ENCODE measurements at regions not wholly inside any gene's neighbourhood (a gene's known extent, or its start where the extent isn't known, plus 50 kb on each side); places are given as distances from the start of the nearest gene placed in this dataset.

- H3K9me3 ChIP-seq, result no peaks in the 10 kb centered on the region
- FAIRE-seq, result no peak
- H3K27me3 ChIP-seq, result no peaks in the 10 kb centered on the region
- ATAC-seq, result no peak
- H3K36me3 ChIP-seq, result no peaks in the 10 kb centered on the region
- WGBS, 2 donors, result 23 to 28% methylated on average over 2 of the region's 2 CpGs
- no peaks in the 10 kb centered on the region for H3K4me1 ChIP-seq
- H3K27ac ChIP-seq, result no peak overlapping the region
- TF ChIP-seq CTCF (IDR thresholded peaks at IDR 0.05), result no peak
- intact Hi-C loops (cut with DNase I), result no loop called here
- H3K4me3 ChIP-seq, result no peak overlapping the region
- no peak for DNase-seq
Observed at GRCh38 chr1:105396001-105396400, 1646.3 kb downstream of the AMY1C start.

- Histone ChIP-seq H3K27ac (no peak overlapping the region), H3K27me3 (no peaks in the 10 kb centered on the region), H3K36me3 (no peaks in the 10 kb centered on the region), H3K4me1 (no peaks in the 10 kb centered on the region), H3K9me3 (no peaks in the 10 kb centered on the region), H3K4me3 (no peak overlapping the region)
- DNase-seq (no peak), FAIRE-seq (no peak), ATAC-seq (no peak)
- TF ChIP-seq CTCF (IDR thresholded peaks at IDR 0.05), result no peak
- intact Hi-C loops (cut with DNase I), result no loop called here
Observed at GRCh38 chr1:105398909-105399308, 1649.2 kb downstream of the AMY1C start.

GRCh38 chr1:105399716-105400115, 1650.0 kb downstream of the AMY1C start:
- Histone ChIP-seq H3K9me3 (no peaks in the 10 kb centered on the region), H3K4me3 (no peak overlapping the region), H3K4me1 (no peaks in the 10 kb centered on the region), H3K27me3 (no peaks in the 10 kb centered on the region), H3K27ac (no peak overlapping the region), H3K36me3 (no peaks in the 10 kb centered on the region)
- TF ChIP-seq CTCF (IDR thresholded peaks at IDR 0.05), result no peak
- intact Hi-C loops (cut with DNase I), result no loop called here
- DNase-seq (no peak), FAIRE-seq (no peak), ATAC-seq (no peak)
- 88 to 90% methylated on average over 1 of the region's 1 CpG for WGBS, 2 donors

GRCh38 chr1:105416261-105416660, 1640.2 kb upstream of the PRMT6 start:
- TF ChIP-seq CTCF (IDR thresholded peaks at IDR 0.05), result no peak
- no peak for FAIRE-seq
- Histone ChIP-seq H3K36me3 (no peaks in the 10 kb centered on the region), H3K27me3 (no peaks in the 10 kb centered on the region), H3K4me1 (no peaks in the 10 kb centered on the region), H3K9me3 (no peaks in the 10 kb centered on the region), H3K4me3 (no peak overlapping the region), H3K27ac (no peak overlapping the region)
- intact Hi-C loops (cut with DNase I), result no loop called here
- no peak for ATAC-seq
- no peak for DNase-seq
- 59 to 74% methylated on average over 3 of the region's 3 CpGs for WGBS, 2 donors

- no peak for DNase-seq
Observed at GRCh38 chr1:105419030-105419429, 1637.4 kb upstream of the PRMT6 start.

More at GRCh38 chr1:105419030-105419429, 1637.4 kb upstream of the PRMT6 start:
- no peak for ATAC-seq
- Histone ChIP-seq H3K27ac (no peak overlapping the region), H3K27me3 (no peaks in the 10 kb centered on the region), H3K9me3 (no peaks in the 10 kb centered on the region), H3K36me3 (no peaks in the 10 kb centered on the region), H3K4me3 (no peak overlapping the region), H3K4me1 (no peaks in the 10 kb centered on the region)
- no peak for TF ChIP-seq CTCF (IDR thresholded peaks at IDR 0.05)
- FAIRE-seq, result no peak
- 40% methylated on average over 1 of the region's 1 CpG for WGBS, 2 donors
- intact Hi-C loops (cut with DNase I), result no loop called here

Data from pancreas (tissue), 10 donors.